WTC11 (cell line): ENCODE measurements at regions not wholly inside any gene's neighbourhood (a gene's known extent, or its start where the extent isn't known, plus 50 kb on each side); places are given as distances from the start of the nearest gene placed in this dataset.

ENCODE experiments used
- CDX4 ChIP-seq: fragments of 250-450 bp; sonication (Bioruptor Pico); IDR thresholded peaks from 2 replicates; pipeline ENCODE4 v1.9.0; 2021; ENCODE audit warnings: moderate library complexity, mild to moderate bottlenecking, inconsistent platforms, borderline replicate concordance
- CTCF ChIP-seq: fragments of 200-600 bp; IDR thresholded peaks from 2 replicates; pipeline ENCODE4 v1.8.0; 2022; ENCODE audit warnings: antibody characterized with exemption
- ETV6 ChIP-seq: sonication (generic); formaldehyde crosslinking; IDR thresholded peaks from 2 replicates; pipeline ENCODE4 v1.8.1; 2022; ENCODE audit warnings: mild to moderate bottlenecking, missing genetic modification reagents
- NR2C2 ChIP-seq: sonication (generic); formaldehyde crosslinking; IDR thresholded peaks from 2 replicates; pipeline ENCODE4 v1.8.0; 2022; ENCODE audit warnings: mild to moderate bottlenecking, missing genetic modification reagents
- NR3C1 ChIP-seq: sonication (generic); formaldehyde crosslinking; conservative IDR thresholded peaks from 2 replicates; pipeline ENCODE4 v1.8.1; 2023; ENCODE audit warnings: low read depth, mild to moderate bottlenecking, missing genetic modification reagents
- PRRX2 ChIP-seq: fragments of 250-450 bp; sonication (Bioruptor Pico); IDR thresholded peaks from 2 replicates; pipeline ENCODE4 v1.8.0; 2021; ENCODE audit warnings: mild to moderate bottlenecking
- USF2 ChIP-seq: sonication (generic); formaldehyde crosslinking; IDR thresholded peaks from 2 replicates; pipeline ENCODE4 v1.8.1; 2023; ENCODE audit warnings: mild to moderate bottlenecking, missing genetic modification reagents, moderate library complexity

- TF ChIP-seq CTCF = no peak
- TF ChIP-seq USF2 (CRISPR knock-in tag) = no peak
- TF ChIP-seq CDX4 = no peak
- no peak for TF ChIP-seq NR2C2 (CRISPR knock-in tag)
- TF ChIP-seq ETV6 (CRISPR knock-in tag) = no peak
- TF ChIP-seq NR3C1 (CRISPR knock-in tag) = no peak
- TF ChIP-seq PRRX2 (CRISPR knock-in tag) = no peak
These were observed 158.3 kb upstream of the PRKD1 start for GRCh38 chr14:30085943-30086342.
